ENCODE measurements at regions not wholly inside any gene's neighbourhood (a gene's known extent, or its start where the extent isn't known, plus 50 kb on each side); places are given as distances from the start of the nearest gene placed in this dataset.

DNA sequence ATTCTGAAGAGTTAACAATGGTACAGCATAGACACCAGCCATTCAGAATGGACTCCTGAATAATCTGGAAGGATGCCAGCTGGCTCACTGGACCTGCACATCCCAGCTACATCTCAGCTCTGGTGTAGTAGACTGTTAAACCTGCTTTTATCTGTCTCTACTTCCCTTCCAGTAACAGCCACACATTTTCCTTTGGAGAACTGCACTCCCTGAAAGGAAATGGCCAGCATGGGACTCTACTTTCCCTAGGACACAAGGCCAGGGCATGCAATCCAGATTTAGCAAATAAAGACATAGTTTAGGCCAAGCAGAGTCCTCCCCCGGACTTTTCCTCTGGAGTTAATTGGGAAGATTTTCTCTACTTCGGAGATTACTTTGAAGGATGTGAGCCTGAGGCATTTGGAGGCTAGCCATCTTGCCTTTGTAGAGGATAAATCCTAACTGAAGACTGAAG is 82.7 kb upstream of the TCF12 start:
- WGBS, 2 donors: 26 to 81% methylated on average over 2 of the region's 2 CpGs
- no peak overlapping the region for H3K4me3 ChIP-seq (ENCODE audit: low read depth in 1 of 2, low read length in 2 of 2)

GRCh38 chr15:56832125-56832524 is 86.3 kb upstream of the TCF12 start:
- H3K27ac ChIP-seq (ENCODE audit: low read depth in 2 of 2, low read length in 1 of 2): peak overlapping the region in 1 of 2 donors; percentile 14

More for the DNA sequence above, 82.7 kb upstream of the TCF12 start:
- no peaks in the 10 kb centered on the region for H3K36me3 ChIP-seq (ENCODE audit: control insufficient read depth in 2 of 2, insufficient read depth in 2 of 2, low read length in 1 of 2)
- no peaks in the 10 kb centered on the region for H3K4me1 ChIP-seq (ENCODE audit: control insufficient read depth in 2 of 2, insufficient read depth in 2 of 2, low read length in 1 of 2)
- H3K27me3 ChIP-seq (ENCODE audit: control insufficient read depth in 1 of 2, insufficient read depth in 2 of 2, low read length in 2 of 2): no peaks in the 10 kb centered on the region
- no peaks in the 10 kb centered on the region for H3K9me3 ChIP-seq (ENCODE audit: control insufficient read depth in 2 of 2, insufficient read depth in 1 of 2, low read depth in 1 of 2, low read length in 1 of 2)
- H3K27ac ChIP-seq (ENCODE audit: low read depth in 2 of 2, low read length in 1 of 2): no peak overlapping the region

GRCh38 chr15:56831467-56832005 is 86.9 kb upstream of the TCF12 start:
- Histone ChIP-seq H3K4me1 (ENCODE audit: control insufficient read depth in 2 of 2, insufficient read depth in 2 of 2, low read length in 1 of 2) (no peaks in the 10 kb centered on the region), H3K27me3 (ENCODE audit: control insufficient read depth in 1 of 2, insufficient read depth in 2 of 2, low read length in 2 of 2) (no peaks in the 10 kb centered on the region), H3K36me3 (ENCODE audit: control insufficient read depth in 2 of 2, insufficient read depth in 2 of 2, low read length in 1 of 2) (no peaks in the 10 kb centered on the region), H3K9me3 (ENCODE audit: control insufficient read depth in 2 of 2, insufficient read depth in 1 of 2, low read depth in 1 of 2, low read length in 1 of 2) (no peaks in the 10 kb centered on the region), H3K4me3 (ENCODE audit: low read depth in 1 of 2, low read length in 2 of 2) (no peak overlapping the region), H3K27ac (ENCODE audit: low read depth in 2 of 2, low read length in 1 of 2) (no peak overlapping the region)
- 72% methylated on average over 3 of the region's 3 CpGs for WGBS, 2 donors

More at GRCh38 chr15:56832125-56832524, 86.3 kb upstream of the TCF12 start:
- H3K4me1 ChIP-seq (ENCODE audit: control insufficient read depth in 2 of 2, insufficient read depth in 2 of 2, low read length in 1 of 2): no peaks in the 10 kb centered on the region
- no peaks in the 10 kb centered on the region for H3K9me3 ChIP-seq (ENCODE audit: control insufficient read depth in 2 of 2, insufficient read depth in 1 of 2, low read depth in 1 of 2, low read length in 1 of 2)
- H3K4me3 ChIP-seq (ENCODE audit: low read depth in 1 of 2, low read length in 2 of 2): no peak overlapping the region
- WGBS, 2 donors: 29% methylated on average over 5 of the region's 5 CpGs
- H3K36me3 ChIP-seq (ENCODE audit: control insufficient read depth in 2 of 2, insufficient read depth in 2 of 2, low read length in 1 of 2): no peaks in the 10 kb centered on the region
- no peaks in the 10 kb centered on the region for H3K27me3 ChIP-seq (ENCODE audit: control insufficient read depth in 1 of 2, insufficient read depth in 2 of 2, low read length in 2 of 2)

- H3K27me3 ChIP-seq (ENCODE audit: control insufficient read depth in 1 of 2, insufficient read depth in 2 of 2, low read length in 2 of 2): no peaks in the 10 kb centered on the region
- no peak overlapping the region for H3K4me3 ChIP-seq (ENCODE audit: low read depth in 1 of 2, low read length in 2 of 2)
- no peaks in the 10 kb centered on the region for H3K36me3 ChIP-seq (ENCODE audit: control insufficient read depth in 2 of 2, insufficient read depth in 2 of 2, low read length in 1 of 2)
- no peaks in the 10 kb centered on the region for H3K4me1 ChIP-seq (ENCODE audit: control insufficient read depth in 2 of 2, insufficient read depth in 2 of 2, low read length in 1 of 2)
- WGBS, 2 donors: 92 to 97% methylated on average over 2 of the region's 2 CpGs
- no peak overlapping the region for H3K27ac ChIP-seq (ENCODE audit: low read depth in 2 of 2, low read length in 1 of 2)
- no peaks in the 10 kb centered on the region for H3K9me3 ChIP-seq (ENCODE audit: control insufficient read depth in 2 of 2, insufficient read depth in 1 of 2, low read depth in 1 of 2, low read length in 1 of 2)
Measured at GRCh38 chr15:56824175-56824574, 90.9 kb upstream of the ZNF280D start.

DNA sequence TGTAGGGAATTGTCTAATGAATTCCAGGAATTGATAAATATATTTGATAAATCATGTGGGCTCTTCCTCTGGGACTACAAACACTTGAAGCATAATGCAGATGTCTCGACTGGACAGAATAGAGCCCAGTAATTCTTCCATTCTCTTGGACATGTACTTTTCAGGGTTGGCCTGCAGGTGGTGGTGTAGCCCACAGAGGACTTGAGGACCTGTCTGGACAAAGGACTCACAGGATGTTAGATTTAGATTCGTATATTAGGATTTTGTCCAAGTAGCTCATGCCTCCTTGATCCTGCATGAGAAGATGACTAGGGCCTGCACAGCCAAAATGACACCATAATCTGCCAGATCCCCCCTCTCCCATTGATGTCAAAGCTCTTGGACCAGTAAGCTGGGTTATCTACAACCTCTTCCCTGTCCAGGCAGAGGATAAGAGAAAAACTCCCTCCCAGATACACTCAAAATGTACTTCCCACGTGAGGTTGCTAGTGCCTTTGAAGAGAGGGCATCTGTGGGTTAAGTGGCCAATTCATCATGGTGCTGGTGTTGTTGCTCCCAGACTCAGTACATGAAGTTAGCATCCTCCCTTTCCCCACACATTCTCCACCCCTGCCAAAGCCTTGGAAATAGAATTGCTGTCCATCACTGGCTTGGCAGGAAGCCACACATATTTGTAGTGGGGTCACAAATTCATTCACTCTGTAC is 88.6 kb upstream of the ZNF280D start:
- Histone ChIP-seq H3K27me3 (ENCODE audit: control insufficient read depth in 1 of 2, insufficient read depth in 2 of 2, low read length in 2 of 2) (no peaks in the 10 kb centered on the region), H3K4me1 (ENCODE audit: control insufficient read depth in 2 of 2, insufficient read depth in 2 of 2, low read length in 1 of 2) (no peaks in the 10 kb centered on the region), H3K4me3 (ENCODE audit: low read depth in 1 of 2, low read length in 2 of 2) (no peak overlapping the region), H3K27ac (ENCODE audit: low read depth in 2 of 2, low read length in 1 of 2) (no peak overlapping the region), H3K36me3 (ENCODE audit: control insufficient read depth in 2 of 2, insufficient read depth in 2 of 2, low read length in 1 of 2) (no peaks in the 10 kb centered on the region), H3K9me3 (ENCODE audit: control insufficient read depth in 2 of 2, insufficient read depth in 1 of 2, low read depth in 1 of 2, low read length in 1 of 2) (no peaks in the 10 kb centered on the region)
- WGBS, 2 donors: 24 to 29% methylated on average over 3 of the region's 3 CpGs

GRCh38 chr15:56820333-56820732 is 87.0 kb upstream of the ZNF280D start:
- H3K4me1 ChIP-seq (ENCODE audit: control insufficient read depth in 2 of 2, insufficient read depth in 2 of 2, low read length in 1 of 2): no peaks in the 10 kb centered on the region
- no peak overlapping the region for H3K4me3 ChIP-seq (ENCODE audit: low read depth in 1 of 2, low read length in 2 of 2)
- no peak overlapping the region for H3K27ac ChIP-seq (ENCODE audit: low read depth in 2 of 2, low read length in 1 of 2)
- no peaks in the 10 kb centered on the region for H3K9me3 ChIP-seq (ENCODE audit: control insufficient read depth in 2 of 2, insufficient read depth in 1 of 2, low read depth in 1 of 2, low read length in 1 of 2)
- H3K27me3 ChIP-seq (ENCODE audit: control insufficient read depth in 1 of 2, insufficient read depth in 2 of 2, low read length in 2 of 2): no peaks in the 10 kb centered on the region
- H3K36me3 ChIP-seq (ENCODE audit: control insufficient read depth in 2 of 2, insufficient read depth in 2 of 2, low read length in 1 of 2): no peaks in the 10 kb centered on the region

GRCh38 chr15:56817321-56818080 is 84.2 kb upstream of the ZNF280D start:
- Histone ChIP-seq H3K9me3 (ENCODE audit: control insufficient read depth in 2 of 2, insufficient read depth in 1 of 2, low read depth in 1 of 2, low read length in 1 of 2) (no peaks in the 10 kb centered on the region), H3K27ac (ENCODE audit: low read depth in 2 of 2, low read length in 1 of 2) (no peak overlapping the region), H3K36me3 (ENCODE audit: control insufficient read depth in 2 of 2, insufficient read depth in 2 of 2, low read length in 1 of 2) (no peaks in the 10 kb centered on the region), H3K4me1 (ENCODE audit: control insufficient read depth in 2 of 2, insufficient read depth in 2 of 2, low read length in 1 of 2) (no peaks in the 10 kb centered on the region), H3K4me3 (ENCODE audit: low read depth in 1 of 2, low read length in 2 of 2) (no peak overlapping the region), H3K27me3 (ENCODE audit: control insufficient read depth in 1 of 2, insufficient read depth in 2 of 2, low read length in 2 of 2) (no peaks in the 10 kb centered on the region)
- 38 to 42% methylated on average over 1 of the region's 1 CpG for WGBS, 2 donors

GRCh38 chr15:56816781-56817180 is 83.5 kb upstream of the ZNF280D start:
- Histone ChIP-seq H3K27ac (ENCODE audit: low read depth in 2 of 2, low read length in 1 of 2) (no peak overlapping the region), H3K36me3 (ENCODE audit: control insufficient read depth in 2 of 2, insufficient read depth in 2 of 2, low read length in 1 of 2) (no peaks in the 10 kb centered on the region), H3K9me3 (ENCODE audit: control insufficient read depth in 2 of 2, insufficient read depth in 1 of 2, low read depth in 1 of 2, low read length in 1 of 2) (no peaks in the 10 kb centered on the region), H3K4me3 (ENCODE audit: low read depth in 1 of 2, low read length in 2 of 2) (no peak overlapping the region), H3K27me3 (ENCODE audit: control insufficient read depth in 1 of 2, insufficient read depth in 2 of 2, low read length in 2 of 2) (no peaks in the 10 kb centered on the region), H3K4me1 (ENCODE audit: control insufficient read depth in 2 of 2, insufficient read depth in 2 of 2, low read length in 1 of 2) (no peaks in the 10 kb centered on the region)
- WGBS, 2 donors: 74 to 76% methylated on average over 4 of the region's 4 CpGs

GRCh38 chr15:56815247-56815646 is 81.9 kb upstream of the ZNF280D start:
- Histone ChIP-seq H3K27me3 (ENCODE audit: control insufficient read depth in 1 of 2, insufficient read depth in 2 of 2, low read length in 2 of 2) (no peaks in the 10 kb centered on the region), H3K9me3 (ENCODE audit: control insufficient read depth in 2 of 2, insufficient read depth in 1 of 2, low read depth in 1 of 2, low read length in 1 of 2) (no peaks in the 10 kb centered on the region), H3K36me3 (ENCODE audit: control insufficient read depth in 2 of 2, insufficient read depth in 2 of 2, low read length in 1 of 2) (no peaks in the 10 kb centered on the region), H3K27ac (ENCODE audit: low read depth in 2 of 2, low read length in 1 of 2) (no peak overlapping the region), H3K4me1 (ENCODE audit: control insufficient read depth in 2 of 2, insufficient read depth in 2 of 2, low read length in 1 of 2) (no peaks in the 10 kb centered on the region), H3K4me3 (ENCODE audit: low read depth in 1 of 2, low read length in 2 of 2) (no peak overlapping the region)
- WGBS, 2 donors: 75 to 76% methylated on average over 12 of the region's 12 CpGs

Measured in esophagus (tissue), 2 donors.